ENCODE measurements at regions not wholly inside any gene's neighbourhood (a gene's known extent, or its start where the extent isn't known, plus 50 kb on each side); places are given as distances from the start of the nearest gene placed in this dataset.
"Not testable (repeated sequence)": the region's sequence is repeated elsewhere in the genome, so short reads cannot be mapped to it uniquely, and the experiment has no call there.

DNA sequence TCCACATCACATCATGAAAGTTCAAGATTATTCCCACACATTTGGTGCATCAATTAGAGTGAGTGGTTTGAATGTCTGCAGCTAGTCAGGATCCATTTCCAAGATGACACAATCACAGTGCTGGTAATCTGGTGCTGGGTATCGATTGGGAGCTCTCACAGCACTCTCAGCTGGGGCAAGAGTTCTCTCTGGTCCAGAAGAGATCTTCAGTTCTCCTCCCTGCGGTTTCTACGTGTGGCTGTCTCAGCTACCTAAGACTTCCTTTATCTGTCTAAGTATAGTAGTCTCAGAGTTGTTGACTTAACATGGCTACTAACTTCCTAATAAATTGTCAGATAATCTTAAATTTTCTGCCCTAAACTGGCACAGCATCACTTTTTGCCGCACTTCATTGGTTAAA is 358.0 kb upstream of the BRINP3 start:
- no peak for DNase-seq (ENCODE audit: low read depth)

DNA sequence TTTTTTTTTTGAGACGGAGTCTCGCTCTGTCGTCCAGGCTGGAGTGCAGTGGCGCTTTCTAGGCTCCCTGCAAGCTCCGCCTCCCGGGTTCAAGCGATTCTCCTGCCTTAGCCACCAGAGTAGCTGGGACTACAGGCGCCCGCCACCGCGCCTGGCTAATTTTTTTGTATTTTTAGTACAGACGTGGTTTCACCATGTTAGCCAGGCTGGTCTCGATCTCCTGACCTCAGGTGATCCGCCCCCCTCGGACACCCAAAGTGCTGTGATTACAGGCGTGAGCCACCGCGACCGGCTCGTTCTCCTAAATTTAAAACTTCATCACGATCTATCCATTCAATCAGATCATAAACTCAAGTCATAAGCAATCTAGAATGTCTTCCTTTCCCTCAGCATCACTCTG is 359.5 kb upstream of the BRINP3 start:
- DNase-seq (ENCODE audit: low read depth): not testable (repeated sequence)

GRCh38 chr1:190837888-190838287 is 360.2 kb upstream of the BRINP3 start:
- no peak for DNase-seq (ENCODE audit: low read depth)

DNA sequence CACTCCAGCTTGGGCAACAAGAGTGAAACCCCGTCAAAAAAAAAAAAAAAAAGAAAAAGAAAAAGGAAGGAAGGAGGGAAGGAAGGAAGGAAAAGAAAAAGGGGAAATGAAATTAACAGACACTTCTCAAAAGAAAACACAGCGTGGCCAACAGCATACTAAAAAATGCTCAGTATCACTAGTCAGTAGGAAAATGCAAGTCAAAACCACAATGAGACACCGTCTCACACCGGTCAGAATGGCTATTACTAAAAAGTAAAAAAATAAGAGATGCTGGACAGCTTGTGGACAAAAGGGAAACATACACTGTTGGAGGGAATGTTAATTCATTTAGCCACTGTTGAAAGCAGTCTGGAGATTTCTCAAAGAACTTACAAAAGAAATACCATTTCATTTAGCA is 369.5 kb upstream of the BRINP3 start:
- no peak for DNase-seq (ENCODE audit: low read depth)

DNA sequence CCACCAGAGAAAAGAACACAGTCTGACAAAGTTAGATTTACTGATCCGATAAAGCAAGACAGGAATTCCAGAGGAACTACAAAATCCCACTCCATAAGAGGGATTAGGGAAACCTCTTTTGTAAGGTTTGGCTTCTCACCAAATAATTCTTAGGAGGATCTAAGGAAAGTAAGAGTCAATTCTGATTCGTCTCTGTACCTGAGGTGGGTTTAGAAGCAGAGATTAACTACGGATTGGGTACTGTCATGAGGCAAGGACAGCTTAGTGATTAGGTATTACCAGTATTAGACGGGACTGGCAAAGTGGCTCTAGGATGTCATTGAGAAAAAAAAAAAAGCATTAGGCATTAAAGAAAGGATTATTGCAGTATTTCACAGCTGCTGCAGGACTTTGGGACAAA is 371.7 kb upstream of the BRINP3 start:
- DNase-seq (ENCODE audit: low read depth): no peak

DNA sequence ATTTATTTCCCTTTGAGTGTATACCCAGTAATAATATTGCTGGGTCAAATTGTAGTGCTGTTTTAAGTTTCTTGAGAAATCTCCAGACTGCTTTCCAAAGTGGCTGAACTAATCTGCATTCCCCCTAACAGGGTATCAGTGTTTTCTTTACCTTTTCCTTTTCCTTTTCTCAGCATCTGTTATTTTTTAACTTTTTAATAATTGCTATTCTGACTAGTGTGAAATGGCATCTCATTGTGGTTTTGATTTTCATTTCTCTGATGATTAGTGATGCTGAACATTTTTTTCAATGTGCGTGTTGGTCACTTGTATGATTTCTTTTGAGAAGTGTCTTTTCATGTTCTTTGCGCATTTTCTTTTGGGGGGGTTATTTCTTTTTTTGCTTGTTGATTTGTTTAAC is 374.9 kb upstream of the BRINP3 start:
- DNase-seq (ENCODE audit: low read depth): no peak

- DNase-seq (ENCODE audit: low read depth): no peak
Observed at GRCh38 chr1:190858140-190858539, 380.5 kb upstream of the BRINP3 start.

DNA sequence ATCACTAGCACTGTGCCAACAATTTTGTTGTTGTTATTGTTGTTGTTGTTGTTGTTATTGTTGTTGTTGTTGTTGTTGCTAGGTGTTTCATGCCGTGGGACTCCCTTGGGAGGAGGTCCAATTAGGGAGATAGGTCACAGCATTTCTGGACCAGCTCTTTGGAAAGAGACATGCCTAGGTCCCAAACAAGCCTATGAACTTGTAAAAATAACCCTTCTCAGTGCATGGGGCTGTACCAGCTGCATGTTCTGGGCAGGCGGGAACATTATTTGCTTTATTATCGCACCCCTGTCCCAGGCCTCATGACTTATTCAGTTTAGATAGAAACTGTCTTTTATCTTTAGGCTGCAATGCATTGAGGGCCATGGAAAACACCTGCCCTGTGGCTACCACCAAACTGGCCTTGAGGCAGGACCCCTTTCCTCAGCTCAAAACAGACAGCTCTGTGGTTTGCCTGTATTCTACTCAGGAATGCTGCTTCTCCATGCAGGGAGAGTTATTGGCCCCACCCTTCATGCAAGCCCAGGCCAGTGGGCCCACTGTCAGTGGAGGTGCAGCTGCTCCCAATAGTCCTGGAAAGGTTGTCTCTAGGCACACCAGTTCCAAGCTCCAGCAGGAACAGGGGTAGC is 386.5 kb upstream of the BRINP3 start:
- DNase-seq (ENCODE audit: low read depth): no peak

GRCh38 chr1:190880352-190880751 is 402.7 kb upstream of the BRINP3 start:
- no peak for DNase-seq (ENCODE audit: low read depth)

DNA sequence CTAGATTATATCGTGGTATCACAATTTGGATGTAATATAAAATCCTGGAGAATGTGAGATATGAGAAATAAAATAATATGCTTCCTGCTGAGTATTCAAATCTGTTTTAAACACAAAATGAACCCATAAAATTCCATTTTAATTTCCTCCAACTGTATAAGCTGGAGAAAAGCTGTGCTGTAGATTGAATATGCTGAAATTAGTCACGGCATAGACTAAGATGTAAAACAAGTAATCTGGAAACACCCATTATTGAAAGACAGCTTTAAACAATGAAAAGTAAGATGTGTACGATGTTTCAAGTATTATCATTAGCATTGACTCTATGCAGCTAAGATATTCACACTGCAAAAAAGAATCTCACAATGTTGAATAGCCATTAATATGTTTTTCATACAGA is 403.4 kb upstream of the BRINP3 start:
- no peak for DNase-seq (ENCODE audit: low read depth)

DNA sequence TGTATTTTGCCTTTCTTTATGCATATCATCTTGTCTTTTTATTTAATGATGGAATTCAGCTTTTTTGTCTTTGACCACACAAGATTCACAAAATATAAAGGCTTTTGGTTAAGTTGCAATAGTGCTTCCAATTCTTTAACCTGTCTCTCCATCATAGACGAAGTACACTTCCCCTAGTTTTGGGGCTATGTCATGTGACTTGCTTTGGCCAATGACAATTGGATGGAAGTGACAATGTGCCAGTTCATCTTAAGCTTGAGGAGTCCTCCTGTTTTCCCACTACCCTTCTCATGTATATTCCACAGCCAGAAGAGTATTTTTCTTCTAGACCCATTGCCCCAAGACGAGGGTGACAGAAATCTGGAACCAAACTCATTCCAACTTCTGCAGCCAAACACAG is 419.6 kb upstream of the BRINP3 start:
- no peak for DNase-seq (ENCODE audit: low read depth)

GRCh38 chr1:190904091-190904695 is 426.5 kb upstream of the BRINP3 start:
- DNase-seq (ENCODE audit: low read depth): no peak

- no peak for DNase-seq (ENCODE audit: low read depth)
Observed at GRCh38 chr1:190906206-190906725, 428.6 kb upstream of the BRINP3 start.

- no peak for DNase-seq (ENCODE audit: low read depth)
Observed at GRCh38 chr1:190908246-190908645, 430.6 kb upstream of the BRINP3 start.

DNA sequence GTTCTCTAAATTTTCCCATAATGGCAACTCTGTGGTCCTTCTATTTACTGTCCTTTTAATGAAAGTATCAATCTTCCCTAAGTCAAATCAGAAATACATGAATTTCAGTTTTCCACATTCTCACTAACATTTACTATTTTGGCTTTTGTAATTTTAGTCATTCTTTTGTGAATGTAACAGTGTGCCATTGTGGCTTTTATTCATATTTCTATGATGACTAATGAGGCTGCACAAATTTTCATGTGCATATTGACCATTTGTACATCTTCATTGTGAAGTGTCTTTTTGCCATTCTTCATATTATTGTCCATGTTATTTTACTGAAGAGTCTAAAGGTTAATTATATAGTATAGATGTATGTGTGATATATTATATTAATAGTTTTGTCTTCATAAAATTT is 431.0 kb upstream of the BRINP3 start:
- no peak for DNase-seq (ENCODE audit: low read depth)

DNA sequence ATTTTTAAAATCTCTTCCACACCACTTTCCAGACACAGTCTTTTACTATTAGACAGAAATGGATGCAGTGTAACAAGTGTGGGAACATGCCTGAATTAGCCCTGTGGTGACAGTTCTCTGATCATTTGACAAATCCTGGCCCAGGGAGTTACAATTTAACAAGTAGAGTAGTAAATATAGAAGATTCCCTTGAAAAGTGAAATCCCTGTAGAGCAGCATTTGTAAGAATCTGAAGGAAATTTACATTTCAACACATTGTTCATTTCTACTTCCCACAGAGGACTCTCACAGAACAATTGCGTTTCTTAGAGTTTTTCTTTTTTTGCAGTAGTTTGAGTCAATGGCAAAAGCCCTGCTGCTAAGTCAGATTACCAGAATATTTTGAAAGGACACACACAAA is 458.3 kb upstream of the BRINP3 start:
- no peak for DNase-seq (ENCODE audit: low read depth)

GRCh38 chr1:190936337-190936736 is 458.7 kb upstream of the BRINP3 start:
- DNase-seq (ENCODE audit: low read depth): no peak

- no peak for DNase-seq (ENCODE audit: low read depth)
Observed at GRCh38 chr1:190940951-190941350, 463.3 kb upstream of the BRINP3 start.

GRCh38 chr1:190942475-190942874 is 464.8 kb upstream of the BRINP3 start:
- no peak for DNase-seq (ENCODE audit: low read depth)

GRCh38 chr1:190943722-190944121 is 466.1 kb upstream of the BRINP3 start:
- not testable (repeated sequence) for DNase-seq (ENCODE audit: low read depth)

DNA sequence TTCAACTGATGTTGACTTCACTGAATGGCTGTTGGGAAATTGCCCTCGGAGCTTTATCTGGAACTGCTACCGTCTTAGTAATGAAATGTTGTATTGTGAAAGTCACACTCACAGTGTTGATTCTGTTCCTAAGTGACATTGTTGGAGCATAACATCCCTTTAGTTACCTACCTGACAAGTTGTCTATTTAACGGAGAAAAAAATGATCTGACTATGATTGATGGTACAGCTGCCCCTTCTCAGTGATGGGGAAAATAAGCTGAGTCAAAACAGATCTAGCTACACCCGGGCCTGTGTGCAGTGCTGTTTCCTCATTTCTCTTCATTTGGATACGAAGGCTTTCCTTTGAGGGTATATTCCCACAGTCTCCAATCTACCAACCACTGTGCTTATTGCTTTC is 472.3 kb upstream of the BRINP3 start:
- DNase-seq (ENCODE audit: low read depth): no peak

DNA sequence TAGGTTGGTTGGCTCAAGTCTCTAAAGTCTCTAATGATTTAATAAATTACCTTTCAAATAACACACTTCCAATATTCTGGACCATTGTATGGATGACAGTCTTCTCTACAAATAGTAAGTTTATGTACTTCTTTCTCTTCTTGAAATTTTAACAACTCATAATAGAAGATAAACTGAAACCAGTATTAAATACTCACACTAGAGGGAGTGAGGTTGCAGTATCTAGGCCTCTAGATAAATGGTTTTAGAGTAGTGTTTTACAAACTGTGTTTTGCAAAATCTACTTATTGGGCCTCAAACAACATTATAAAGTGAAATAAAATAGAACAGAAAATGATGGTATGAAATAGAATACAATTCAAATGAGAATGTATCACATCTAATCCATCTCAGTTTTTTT is 479.9 kb upstream of the BRINP3 start:
- DNase-seq (ENCODE audit: low read depth): no peak

DNA sequence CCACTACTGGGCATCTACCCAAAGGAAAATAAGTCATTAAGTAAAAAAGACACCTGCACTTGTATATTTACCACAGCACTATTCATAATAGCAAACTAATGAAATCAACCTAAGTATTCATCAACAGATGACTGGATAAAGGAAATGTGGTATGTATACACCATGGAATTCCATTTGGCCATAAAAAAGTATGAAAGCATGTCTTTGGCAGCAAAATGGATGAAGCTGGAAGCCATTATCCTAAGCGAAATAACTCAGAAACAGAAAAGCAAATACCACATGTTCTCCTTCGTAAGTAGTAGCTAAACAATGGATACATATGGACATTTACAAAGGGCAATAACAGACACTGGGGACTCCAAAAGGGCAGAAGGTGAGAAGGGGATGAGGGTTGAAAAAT is 485.7 kb upstream of the BRINP3 start:
- no peak for DNase-seq (ENCODE audit: low read depth)

- no peak for DNase-seq (ENCODE audit: low read depth)
Observed at GRCh38 chr1:190975827-190976226, 498.2 kb upstream of the BRINP3 start.

All from fibroblast of gingiva (primary cell).